ENCODE measurements at regions not wholly inside any gene's neighbourhood (a gene's known extent, or its start where the extent isn't known, plus 50 kb on each side); places are given as distances from the start of the nearest gene placed in this dataset.

GRCh38 chr17:79468183-79468944 is 142.5 kb downstream of the RBFOX3 start:
- no peaks in the 10 kb centered on the region for H3K9me3 ChIP-seq (replicated peaks; ENCODE audit: control insufficient read depth, insufficient read depth, low read length)
- no peaks in the 10 kb centered on the region for H3K9me1 ChIP-seq (replicated peaks; ENCODE audit: control insufficient read depth, extremely low read depth, insufficient read depth, low read length)
- no peaks in the 10 kb centered on the region for H3K27me3 ChIP-seq (ENCODE audit: control insufficient read depth in 2 of 2, insufficient read depth in 2 of 2, low read length in 2 of 2)
- no peak overlapping the region for H3K9ac ChIP-seq (replicated peaks; ENCODE audit: extremely low read depth, insufficient read depth, low read length)
- CTCF ChIA-PET = no interaction called here
- dilution Hi-C loops (cut with MboI; ENCODE audit: extremely low pct_ligation_motif_present, low sequenced_read_pairs) (no loop called here), intact Hi-C loops (cut with micrococcal nuclease) (no loop called here)
- no peak for TF ChIP-seq JUN (IDR thresholded peaks at IDR 0.05; ENCODE audit: borderline replicate concordance, insufficient read depth, insufficient read length, low read depth)
- TF ChIP-seq GATA2 (IDR thresholded peaks at IDR 0.05; ENCODE audit: insufficient read depth, insufficient read length, low read depth, low read length) = no peak
- TF ChIP-seq POLR2AphosphoS5 (IDR thresholded peaks at IDR 0.05; ENCODE audit: insufficient read depth, low read depth, low read length) = no peak
- no peak for TF ChIP-seq CTCF (IDR thresholded peaks at IDR 0.05; ENCODE audit: extremely low read depth in 1 of 2, insufficient read depth in 1 of 2, low read depth in 1 of 2, low read length in 2 of 2)
- no peak for TF ChIP-seq MYC (IDR thresholded peaks at IDR 0.05; ENCODE audit: low read depth, low read length)
- TF ChIP-seq EZH2 (IDR thresholded peaks at IDR 0.05; ENCODE audit: borderline replicate concordance, low read depth, low read length, severe bottlenecking) = no peak
- no peak for TF ChIP-seq MAX (IDR thresholded peaks at IDR 0.05; ENCODE audit: insufficient read depth, insufficient read length)
- TF ChIP-seq FOS (IDR thresholded peaks at IDR 0.05; ENCODE audit: borderline replicate concordance, insufficient read depth, low read length) = no peak
- TF ChIP-seq POLR2A (IDR thresholded peaks at IDR 0.05; ENCODE audit: low read depth, low read length) = no peak
- DNase-seq (ENCODE audit: low read depth, low spot score) = no peak
- H3K27ac ChIP-seq (ENCODE audit: insufficient read depth, low read depth, low read length) = no peak overlapping the region
- H3K4me1 ChIP-seq (ENCODE audit: control insufficient read depth, extremely low read depth, insufficient read depth, low read length) = no peaks in the 10 kb centered on the region
- POLR2A ChIA-PET = no interaction called here
- no TSS peak for BruUV-seq (replicated peaks)
- H3K79me2 ChIP-seq (ENCODE audit: control insufficient read depth, insufficient read depth, low read length) = no peaks in the 10 kb centered on the region
- no peak for FAIRE-seq
- no peak overlapping the region for H3K4me2 ChIP-seq (ENCODE audit: insufficient read depth, low read length)
- no peak overlapping the region for H2AFZ ChIP-seq (ENCODE audit: low read depth, low read length)
- H3K36me3 ChIP-seq (ENCODE audit: control insufficient read depth in 2 of 2, extremely low read depth in 1 of 2, insufficient read depth in 2 of 2, low read length in 2 of 2) = no peaks in the 10 kb centered on the region
- H3K4me3 ChIP-seq (replicated peaks in 1 of 3; ENCODE audit: insufficient read depth in 1 of 3, low read depth in 1 of 3, low read length in 3 of 3) = no peak overlapping the region
- H4K20me1 ChIP-seq (replicated peaks; ENCODE audit: control insufficient read depth, extremely low read depth, insufficient read depth, low read length) = no peaks in the 10 kb centered on the region
